ENCODE measurements at regions not wholly inside any gene's neighbourhood (a gene's known extent, or its start where the extent isn't known, plus 50 kb on each side); places are given as distances from the start of the nearest gene placed in this dataset.

- TF ChIP-seq CTCF (IDR thresholded peaks at IDR 0.05) (no peak), POLR2A (IDR thresholded peaks at IDR 0.05) (no peak), POLR2AphosphoS5 (IDR thresholded peaks at IDR 0.05) (no peak)
These were observed 56.9 kb upstream of the SOX9 start for GRCh38 chr17:72063756-72064450.
